Epithelial cell of esophagus (primary cell): ENCODE measurements at regions not wholly inside any gene's neighbourhood (a gene's known extent, or its start where the extent isn't known, plus 50 kb on each side); places are given as distances from the start of the nearest gene placed in this dataset.

Source experiments
- DNase-seq: peaks from one replicate; pipeline ENCODE4 v3.0.0; 2010; ENCODE audit warnings: low read depth
- H3K4me3 ChIP-seq: 2 replicates; pipeline ENCODE4 v1.5.1; 2011; ENCODE audit warnings: mild to moderate bottlenecking, low read length, control low read depth
- CTCF ChIP-seq: IDR thresholded peaks from 2 replicates; pipeline ENCODE4 v1.5.1; 2011; ENCODE audit warnings: low read depth, mild to moderate bottlenecking, low read length, control low read depth, inconsistent platforms; ENCODE audit not compliant: insufficient read depth; ENCODE audit errors: missing control alignments

GRCh38 chr4:62531731-62532130, 1331.6 kb downstream of the ADGRL3 start:
- H3K4me3 ChIP-seq: no peak overlapping the region
- DNase-seq: no peak
- no peak for TF ChIP-seq CTCF

DNA sequence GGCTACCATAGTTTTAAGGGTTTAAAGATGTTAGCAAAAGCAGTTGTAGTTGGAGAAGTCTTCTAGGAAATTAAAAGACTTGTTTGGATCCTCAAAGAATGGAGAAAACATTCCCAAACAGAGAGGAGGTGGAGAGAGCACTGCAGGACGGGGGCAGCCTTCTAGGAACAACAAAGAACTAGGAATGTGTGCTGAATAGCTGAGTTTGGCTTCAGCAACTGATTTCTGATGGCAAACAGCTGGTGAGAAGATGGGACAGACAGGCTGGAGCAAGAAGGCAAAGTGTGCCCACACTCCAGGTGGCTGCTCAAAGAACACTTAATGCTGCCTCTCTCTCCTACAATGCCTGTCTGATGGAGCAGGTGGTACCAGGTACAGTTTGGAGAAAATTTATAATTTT, 1331.1 kb downstream of the ADGRL3 start:
- DNase-seq: no peak
- no peak for TF ChIP-seq CTCF
- no peak overlapping the region for H3K4me3 ChIP-seq

- no peak for TF ChIP-seq CTCF
- H3K4me3 ChIP-seq: no peak overlapping the region
Measured at GRCh38 chr4:62528874-62529273, 1328.7 kb downstream of the ADGRL3 start.

DNA sequence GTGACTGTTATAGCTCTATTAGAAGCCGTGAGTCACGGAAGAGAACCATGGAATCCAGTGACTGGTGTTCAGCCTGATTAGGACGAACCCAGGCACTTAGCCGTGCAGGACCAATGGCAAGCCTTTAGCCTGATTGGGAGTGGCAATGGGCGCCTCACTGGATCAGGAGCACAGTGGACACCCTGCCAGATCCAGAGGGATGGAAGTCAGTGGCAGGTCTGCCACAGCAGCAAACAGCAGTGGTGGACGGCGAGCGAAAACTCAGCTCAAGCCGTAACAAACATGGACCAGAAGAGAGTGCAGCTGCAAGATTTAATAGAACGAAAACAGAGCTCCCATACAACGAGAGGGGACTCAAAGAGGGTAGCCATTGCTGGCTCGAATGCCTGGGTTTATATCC, 1326.5 kb downstream of the ADGRL3 start:
- TF ChIP-seq CTCF: no peak
- no peak for DNase-seq
- no peak overlapping the region for H3K4me3 ChIP-seq

More at GRCh38 chr4:62528874-62529273, 1328.7 kb downstream of the ADGRL3 start:
- peak; percentile 0 for DNase-seq

GRCh38 chr4:62523256-62523655, 1323.1 kb downstream of the ADGRL3 start:
- no peak for DNase-seq
- no peak for TF ChIP-seq CTCF
- no peak overlapping the region for H3K4me3 ChIP-seq

- no peak for TF ChIP-seq CTCF
- DNase-seq: no peak
- no peak overlapping the region for H3K4me3 ChIP-seq
Measured at GRCh38 chr4:62522273-62522672, 1322.1 kb downstream of the ADGRL3 start.

- DNase-seq: no peak
- no peak overlapping the region for H3K4me3 ChIP-seq
- no peak for TF ChIP-seq CTCF
Measured at GRCh38 chr4:62517716-62518115, 1317.6 kb downstream of the ADGRL3 start.
